Kidney tubule cell (primary cell): ENCODE measurements at regions not wholly inside any gene's neighbourhood (a gene's known extent, or its start where the extent isn't known, plus 50 kb on each side); places are given as distances from the start of the nearest gene placed in this dataset.
A peak's percentile ranks its signal among the peaks of the same experiment; 100 is the strongest.

Source experiments
- DNase-seq: peaks from one replicate; pipeline ENCODE4 v3.0.0-alpha.2; 2018; ENCODE audit warnings: low spot score

- no peak for DNase-seq
Measured at GRCh38 chr9:130755377-130756007, 61.9 kb downstream of the EXOSC2 start.

- DNase-seq, result no peak
Measured at GRCh38 chr9:130756037-130756436, 62.5 kb downstream of the EXOSC2 start.

GRCh38 chr9:130756455-130757152 is 63.0 kb downstream of the EXOSC2 start:
- no peak for DNase-seq

GRCh38 chr9:130759738-130760137 is 66.2 kb downstream of the EXOSC2 start:
- no peak for DNase-seq

- no peak for DNase-seq
Measured at GRCh38 chr9:130763331-130764171, 70.0 kb downstream of the EXOSC2 start.

GRCh38 chr9:130765137-130766020 is 69.7 kb upstream of the ABL1 start:
- no peak for DNase-seq

GRCh38 chr9:130766021-130766926 is 68.8 kb upstream of the ABL1 start:
- DNase-seq, result peak; percentile 81

- no peak for DNase-seq
Measured at GRCh38 chr9:130766927-130767307, 68.1 kb upstream of the ABL1 start.

- DNase-seq, result peak; percentile 71
Measured at GRCh38 chr9:130768265-130768664, 66.8 kb upstream of the ABL1 start.

GRCh38 chr9:130768891-130769403 is 66.1 kb upstream of the ABL1 start:
- no peak for DNase-seq

- no peak for DNase-seq
Measured at GRCh38 chr9:130770093-130770492, 65.0 kb upstream of the ABL1 start.

GRCh38 chr9:130770679-130771442 is 64.2 kb upstream of the ABL1 start:
- DNase-seq, result peak; percentile 67

GRCh38 chr9:130772185-130772584 is 62.9 kb upstream of the ABL1 start:
- DNase-seq, result no peak

- no peak for DNase-seq
Measured at GRCh38 chr9:130774183-130774582, 60.9 kb upstream of the ABL1 start.

- DNase-seq, result no peak
Measured at GRCh38 chr9:130775336-130775991, 59.6 kb upstream of the ABL1 start.

- DNase-seq, result peak; percentile 45
Measured at GRCh38 chr9:130779153-130779855, 55.8 kb upstream of the ABL1 start.

GRCh38 chr9:130780415-130780814 is 54.6 kb upstream of the ABL1 start:
- no peak for DNase-seq

GRCh38 chr9:130780865-130781504 is 54.1 kb upstream of the ABL1 start:
- DNase-seq, result no peak
